T-helper 17 cell (primary cell): ENCODE measurements at regions not wholly inside any gene's neighbourhood (a gene's known extent, or its start where the extent isn't known, plus 50 kb on each side); places are given as distances from the start of the nearest gene placed in this dataset.

Experiments used
- ATAC-seq: fragments of 150-1000 bp; cut with Tn5 transposase; 2 replicates; pipeline ENCODE4 v1.10.0; 2021; ENCODE audit warnings: mild to moderate bottlenecking, moderate library complexity
- DNase-seq, 3 donors: peaks; one replicate each; pipeline versions ENCODE4 v3.0.0 to v3.0.0-alpha.2; 2020 to 2021
- H3K9me3 ChIP-seq: one replicate; pipeline ENCODE4 v1.7.0; 2013; ENCODE audit warnings: low read length, mild to moderate bottlenecking; ENCODE audit not compliant: control insufficient read depth, poor library complexity, severe bottlenecking
- H3K27ac Mint-ChIP-seq: one replicate; pipeline ENCODE4 v1.8.0; 2022; ENCODE audit warnings: mild to moderate bottlenecking, moderate library complexity, mixed read lengths
- H3K27me3 Mint-ChIP-seq: one replicate; pipeline ENCODE4 v1.8.0; 2022; ENCODE audit warnings: mixed read lengths
- H3K36me3 Mint-ChIP-seq: one replicate; pipeline ENCODE4 v1.8.0; 2022; ENCODE audit warnings: low read depth, mixed read lengths
- H3K4me1 Mint-ChIP-seq: one replicate; pipeline ENCODE4 v1.8.0; 2022; ENCODE audit warnings: mild to moderate bottlenecking, mixed read lengths
- H3K4me3 Mint-ChIP-seq: one replicate; pipeline ENCODE4 v1.8.0; 2022; ENCODE audit warnings: mild to moderate bottlenecking, moderate library complexity, mixed read lengths

DNA sequence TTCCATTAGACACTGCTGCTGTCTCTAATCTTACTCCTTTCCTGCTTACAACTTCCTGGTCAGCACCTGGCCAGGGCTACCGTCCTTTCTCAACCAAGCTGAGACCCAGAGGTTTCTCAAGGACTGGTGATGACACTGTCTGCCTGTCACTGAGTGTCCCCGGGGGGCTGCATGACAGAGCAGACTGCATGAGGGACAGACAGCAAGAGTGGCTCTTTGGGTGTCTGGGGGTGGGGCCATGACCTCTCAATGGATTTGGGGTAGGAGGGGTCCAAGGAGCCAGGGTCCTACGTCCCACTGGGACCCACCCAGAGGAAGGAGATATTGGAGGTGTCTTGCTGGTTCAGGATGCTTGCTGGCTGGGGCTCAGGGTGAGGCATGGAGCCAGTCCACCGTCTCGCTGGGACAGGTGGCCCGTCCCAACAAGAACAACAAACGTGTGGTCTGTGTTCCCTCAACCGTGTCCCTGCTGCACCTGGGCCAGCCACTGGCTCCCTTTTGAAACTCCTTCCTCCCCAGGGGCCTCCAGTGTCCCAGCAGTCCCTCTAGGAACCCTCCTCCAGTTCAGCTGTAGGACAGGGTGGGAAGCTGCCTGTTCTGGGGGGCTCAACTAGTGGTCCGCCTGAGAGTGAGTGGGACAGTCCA, 344.6 kb upstream of the AJAP1 start:
- no peak for ATAC-seq
- DNase-seq = no peak
- H3K4me3 Mint-ChIP-seq = no peak overlapping the region
- H3K27ac Mint-ChIP-seq = no peak overlapping the region
- H3K27me3 Mint-ChIP-seq = peaks cover 15% of the 10 kb centered on the region
- H3K9me3 ChIP-seq = no peaks in the 10 kb centered on the region
- H3K4me1 Mint-ChIP-seq = no peaks in the 10 kb centered on the region
- no peaks in the 10 kb centered on the region for H3K36me3 Mint-ChIP-seq

DNA sequence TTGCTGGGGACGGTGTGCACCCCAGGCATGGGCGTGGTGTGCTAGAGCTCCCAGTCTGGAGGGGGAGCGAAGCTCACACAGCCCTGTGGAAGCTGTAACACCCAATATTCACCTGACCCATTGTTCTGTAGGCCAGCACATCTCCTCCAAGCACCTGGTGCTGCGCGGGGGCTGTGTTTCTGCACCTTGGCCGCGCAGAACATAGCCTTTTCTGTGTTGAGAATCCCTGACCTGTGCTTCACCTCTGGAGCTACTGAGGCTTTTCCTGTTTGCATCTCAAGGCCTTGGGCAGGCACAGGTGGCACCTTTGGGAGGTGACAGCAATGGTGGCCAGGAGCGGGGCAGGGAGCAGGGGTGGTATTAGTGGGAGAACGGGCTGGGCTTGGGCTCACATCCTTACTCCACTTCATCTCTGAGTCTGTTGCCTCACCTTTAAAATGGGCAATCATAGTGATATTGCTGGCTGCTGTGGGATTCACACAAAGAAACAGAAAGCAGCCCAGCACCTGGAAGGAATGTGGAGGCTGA, 343.9 kb upstream of the AJAP1 start:
- no peak for ATAC-seq
- no peaks in the 10 kb centered on the region for H3K9me3 ChIP-seq
- H3K4me1 Mint-ChIP-seq = no peaks in the 10 kb centered on the region
- H3K27me3 Mint-ChIP-seq = peaks cover 15% of the 10 kb centered on the region
- no peaks in the 10 kb centered on the region for H3K36me3 Mint-ChIP-seq
- H3K4me3 Mint-ChIP-seq = no peak overlapping the region
- H3K27ac Mint-ChIP-seq = no peak overlapping the region
- DNase-seq = no peak

- no peak overlapping the region for H3K27ac Mint-ChIP-seq
- peaks cover 9% of the 10 kb centered on the region for H3K27me3 Mint-ChIP-seq
- no peaks in the 10 kb centered on the region for H3K9me3 ChIP-seq
- no peaks in the 10 kb centered on the region for H3K4me1 Mint-ChIP-seq
- H3K36me3 Mint-ChIP-seq = no peaks in the 10 kb centered on the region
- no peak overlapping the region for H3K4me3 Mint-ChIP-seq
- ATAC-seq = no peak
- no peak for DNase-seq
Observed at GRCh38 chr1:4312024-4312423, 342.4 kb upstream of the AJAP1 start.

DNA sequence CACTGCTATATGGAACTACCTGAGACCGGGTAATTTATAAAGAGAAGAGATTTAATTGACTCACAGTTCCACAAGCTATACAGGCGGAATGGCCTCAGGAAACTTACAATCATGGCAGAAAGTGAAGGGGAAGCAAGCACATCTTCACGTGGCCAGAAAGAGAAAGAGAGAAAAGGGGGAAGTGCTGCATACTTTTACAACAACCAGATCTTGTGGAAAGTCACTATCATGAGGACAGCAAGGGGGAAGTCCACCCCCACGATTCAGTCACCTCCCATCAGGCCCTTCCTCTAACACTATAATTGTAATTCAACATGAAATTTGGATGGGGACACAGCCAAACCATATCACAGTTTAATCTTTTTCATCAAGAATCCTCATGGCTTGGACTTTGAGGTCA, 339.2 kb upstream of the AJAP1 start:
- no peaks in the 10 kb centered on the region for H3K9me3 ChIP-seq
- DNase-seq (no peak), ATAC-seq (no peak)
- H3K4me3 Mint-ChIP-seq = no peak overlapping the region
- no peaks in the 10 kb centered on the region for H3K4me1 Mint-ChIP-seq
- H3K27ac Mint-ChIP-seq = no peak overlapping the region
- H3K36me3 Mint-ChIP-seq = peaks cover 2% of the 10 kb centered on the region
- H3K27me3 Mint-ChIP-seq = no peaks in the 10 kb centered on the region

GRCh38 chr1:4317207-4317606, 337.2 kb upstream of the AJAP1 start:
- DNase-seq (no peak), ATAC-seq (no peak)
- no peak overlapping the region for H3K4me3 Mint-ChIP-seq
- H3K36me3 Mint-ChIP-seq = peaks cover 2% of the 10 kb centered on the region
- H3K27ac Mint-ChIP-seq = no peak overlapping the region
- no peaks in the 10 kb centered on the region for H3K27me3 Mint-ChIP-seq
- H3K9me3 ChIP-seq = no peaks in the 10 kb centered on the region
- H3K4me1 Mint-ChIP-seq = no peaks in the 10 kb centered on the region

- Mint-ChIP-seq H3K27ac (no peak overlapping the region), H3K4me3 (no peak overlapping the region), H3K27me3 (peaks cover 4% of the 10 kb centered on the region), H3K4me1 (no peaks in the 10 kb centered on the region), H3K36me3 (peaks cover 2% of the 10 kb centered on the region)
- ATAC-seq (no peak), DNase-seq (no peak)
- H3K9me3 ChIP-seq = no peaks in the 10 kb centered on the region
Observed at GRCh38 chr1:4318720-4319119, 335.7 kb upstream of the AJAP1 start.

DNA sequence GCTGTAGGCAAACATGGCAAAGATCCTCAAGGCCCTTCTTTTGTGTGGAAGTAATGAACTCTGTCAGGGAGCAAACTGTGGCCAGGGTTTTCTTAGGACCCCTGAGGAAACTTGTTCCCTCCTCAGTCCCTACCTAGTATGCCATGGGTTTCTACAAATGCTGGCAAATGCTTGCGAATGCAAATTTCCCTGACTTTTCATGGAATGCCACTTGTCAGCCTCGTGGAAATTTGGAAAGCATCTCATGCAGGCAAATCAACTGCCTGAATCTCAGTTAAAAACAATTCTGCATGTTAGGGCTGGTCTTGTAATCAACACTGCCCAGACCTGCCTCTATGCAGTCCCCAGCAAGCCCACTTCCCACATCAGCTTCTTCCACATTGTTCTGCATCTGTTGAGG, 334.9 kb upstream of the AJAP1 start:
- H3K36me3 Mint-ChIP-seq = peaks cover 2% of the 10 kb centered on the region
- no peak overlapping the region for H3K27ac Mint-ChIP-seq
- peaks cover 6% of the 10 kb centered on the region for H3K27me3 Mint-ChIP-seq
- ATAC-seq (no peak), DNase-seq (no peak)
- H3K4me1 Mint-ChIP-seq = no peaks in the 10 kb centered on the region
- no peak overlapping the region for H3K4me3 Mint-ChIP-seq
- no peaks in the 10 kb centered on the region for H3K9me3 ChIP-seq

DNA sequence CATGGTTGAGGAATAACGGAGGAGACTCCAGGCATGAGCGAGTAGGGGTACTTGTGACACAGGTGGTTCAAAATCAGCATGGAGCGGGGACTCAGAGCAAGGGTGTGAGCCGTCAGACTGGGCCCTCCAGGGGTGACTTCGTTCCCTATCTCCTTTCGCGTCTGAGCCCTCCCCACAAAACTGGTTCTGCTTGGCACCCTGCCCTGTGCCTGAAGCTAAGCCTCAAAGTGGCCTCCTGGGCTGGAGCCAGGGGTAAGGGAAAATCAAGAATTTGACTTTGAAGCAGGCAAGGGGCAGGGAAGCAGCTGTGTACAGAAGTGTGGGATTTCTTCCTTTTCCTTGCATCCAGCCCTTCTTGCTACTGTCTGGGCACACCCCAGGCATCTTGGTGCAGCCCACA, 331.5 kb upstream of the AJAP1 start:
- no peak for ATAC-seq
- H3K4me3 Mint-ChIP-seq = no peak overlapping the region
- no peak overlapping the region for H3K27ac Mint-ChIP-seq
- no peaks in the 10 kb centered on the region for H3K9me3 ChIP-seq
- H3K4me1 Mint-ChIP-seq = no peaks in the 10 kb centered on the region
- peaks cover 2% of the 10 kb centered on the region for H3K36me3 Mint-ChIP-seq
- DNase-seq = no peak
- peaks cover 31% of the 10 kb centered on the region for H3K27me3 Mint-ChIP-seq

DNA sequence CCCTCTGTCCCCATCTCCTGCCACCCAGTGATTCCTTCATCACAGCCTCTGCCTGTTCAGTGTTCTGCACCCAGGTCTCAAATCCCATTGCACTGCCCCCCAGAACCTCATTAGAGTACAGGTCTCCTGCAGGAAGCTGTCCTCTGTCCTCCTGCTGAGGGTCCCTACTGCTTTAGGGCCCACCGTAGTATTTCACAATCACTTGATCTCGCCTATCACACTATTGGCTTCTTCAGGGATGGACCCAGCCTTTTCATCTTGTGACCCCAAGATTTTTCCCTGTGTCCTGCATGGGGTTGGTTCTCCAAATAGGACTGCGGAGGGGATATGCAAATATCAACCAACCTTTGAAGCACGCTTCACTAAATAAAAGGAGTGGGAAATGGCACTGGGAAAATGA, 331.1 kb upstream of the AJAP1 start:
- Mint-ChIP-seq H3K27ac (no peak overlapping the region), H3K4me1 (no peaks in the 10 kb centered on the region), H3K4me3 (no peak overlapping the region), H3K27me3 (peaks cover 35% of the 10 kb centered on the region), H3K36me3 (peaks cover 2% of the 10 kb centered on the region)
- DNase-seq (no peak), ATAC-seq (no peak)
- H3K9me3 ChIP-seq = no peaks in the 10 kb centered on the region

GRCh38 chr1:4324525-4324924, 329.9 kb upstream of the AJAP1 start:
- ATAC-seq (no peak), DNase-seq (no peak)
- no peaks in the 10 kb centered on the region for H3K9me3 ChIP-seq
- Mint-ChIP-seq H3K36me3 (no peaks in the 10 kb centered on the region), H3K27ac (no peak overlapping the region), H3K4me1 (no peaks in the 10 kb centered on the region), H3K4me3 (no peak overlapping the region), H3K27me3 (peaks cover 44% of the 10 kb centered on the region)

- no peak overlapping the region for H3K27ac Mint-ChIP-seq
- no peak for ATAC-seq
- H3K9me3 ChIP-seq = no peaks in the 10 kb centered on the region
- H3K27me3 Mint-ChIP-seq = peaks cover 55% of the 10 kb centered on the region
- no peak overlapping the region for H3K4me3 Mint-ChIP-seq
- H3K4me1 Mint-ChIP-seq = no peaks in the 10 kb centered on the region
- no peak for DNase-seq
- H3K36me3 Mint-ChIP-seq = no peaks in the 10 kb centered on the region
Observed at GRCh38 chr1:4327142-4327541, 327.3 kb upstream of the AJAP1 start.

DNA sequence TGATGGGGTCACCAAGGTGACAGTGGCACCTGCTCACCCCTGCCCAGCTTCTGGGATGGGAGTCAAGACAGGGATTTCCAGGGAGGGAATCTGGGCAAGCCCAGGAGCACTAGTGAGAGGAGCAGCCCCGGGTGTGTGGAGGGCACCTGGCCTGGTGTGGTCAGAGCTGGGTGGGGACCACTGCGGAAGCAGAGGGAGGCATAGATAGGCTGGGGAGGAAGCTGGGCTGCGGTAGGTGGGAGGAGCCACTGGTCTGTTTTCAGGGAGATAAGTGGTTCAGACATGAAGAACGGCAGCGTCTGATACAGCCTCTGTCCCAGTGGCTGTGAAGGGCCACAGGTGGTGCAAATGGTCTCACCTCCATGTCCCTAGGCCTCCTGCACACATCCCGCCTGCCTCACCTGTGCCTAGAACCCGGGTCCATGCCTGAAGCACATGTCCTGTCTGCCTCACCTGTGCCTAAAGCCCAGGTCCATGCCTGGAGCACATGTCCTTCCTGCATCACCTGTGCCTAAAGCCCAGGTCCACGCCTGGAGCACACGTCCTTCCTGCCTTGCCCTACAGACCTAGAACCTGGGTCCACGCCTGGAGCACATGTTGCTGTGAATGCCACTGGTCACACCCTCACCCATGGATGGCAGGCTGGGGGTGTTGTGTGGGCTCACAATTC, 325.9 kb upstream of the AJAP1 start:
- Mint-ChIP-seq H3K4me3 (no peak overlapping the region), H3K27ac (no peak overlapping the region), H3K4me1 (no peaks in the 10 kb centered on the region), H3K27me3 (peaks cover 53% of the 10 kb centered on the region), H3K36me3 (no peaks in the 10 kb centered on the region)
- no peaks in the 10 kb centered on the region for H3K9me3 ChIP-seq
- DNase-seq = no peak
- ATAC-seq = no peak

- no peak overlapping the region for H3K27ac Mint-ChIP-seq
- no peak overlapping the region for H3K4me3 Mint-ChIP-seq
- no peaks in the 10 kb centered on the region for H3K36me3 Mint-ChIP-seq
- H3K27me3 Mint-ChIP-seq = peaks cover 37% of the 10 kb centered on the region
- DNase-seq = no peak
- H3K9me3 ChIP-seq = no peaks in the 10 kb centered on the region
- H3K4me1 Mint-ChIP-seq = no peaks in the 10 kb centered on the region
- no peak for ATAC-seq
Observed at GRCh38 chr1:4330805-4331766, 323.3 kb upstream of the AJAP1 start.
